Activated naive CD8-positive, alpha-beta T cell treated with anti-CD3 and anti-CD28 coated beads, Interleukin-2, amount 50 U/mL, for 24 hours (primary cell): ENCODE measurements at regions not wholly inside any gene's neighbourhood (a gene's known extent, or its start where the extent isn't known, plus 50 kb on each side); places are given as distances from the start of the nearest gene placed in this dataset.

Source experiments
- ATAC-seq: fragments of 150-1000 bp; cut with Tn5 transposase; one replicate; pipeline ENCODE4 v1.10.0; 2021
- DNase-seq: peaks from one replicate; pipeline ENCODE4 v3.0.0; 2021
- H3K27ac Mint-ChIP-seq: one replicate; pipeline ENCODE4 v1.8.0; 2021; ENCODE audit warnings: mild to moderate bottlenecking, mixed read lengths
- H3K27me3 Mint-ChIP-seq: one replicate; pipeline ENCODE4 v1.8.0; 2021; ENCODE audit warnings: mixed read lengths
- H3K36me3 Mint-ChIP-seq: one replicate; pipeline ENCODE4 v1.8.0; 2021; ENCODE audit warnings: low read depth, mixed read lengths
- H3K4me1 Mint-ChIP-seq: one replicate; pipeline ENCODE4 v1.8.0; 2021; ENCODE audit warnings: mixed read lengths
- H3K4me3 Mint-ChIP-seq: one replicate; pipeline ENCODE4 v1.8.0; 2021; ENCODE audit warnings: mild to moderate bottlenecking, moderate library complexity, mixed read lengths
- H3K9me3 Mint-ChIP-seq: one replicate; pipeline ENCODE4 v1.8.0; 2021; ENCODE audit warnings: mixed read lengths

- ATAC-seq (no peak), DNase-seq (no peak)
- Mint-ChIP-seq H3K9me3 (no peaks in the 10 kb centered on the region), H3K27ac (no peak overlapping the region), H3K4me3 (no peak overlapping the region), H3K27me3 (no peaks in the 10 kb centered on the region), H3K36me3 (no peaks in the 10 kb centered on the region), H3K4me1 (peaks cover 3% of the 10 kb centered on the region)
Observed at GRCh38 chr6:130314271-130314670, 51.5 kb upstream of the TMEM200A start.

DNA sequence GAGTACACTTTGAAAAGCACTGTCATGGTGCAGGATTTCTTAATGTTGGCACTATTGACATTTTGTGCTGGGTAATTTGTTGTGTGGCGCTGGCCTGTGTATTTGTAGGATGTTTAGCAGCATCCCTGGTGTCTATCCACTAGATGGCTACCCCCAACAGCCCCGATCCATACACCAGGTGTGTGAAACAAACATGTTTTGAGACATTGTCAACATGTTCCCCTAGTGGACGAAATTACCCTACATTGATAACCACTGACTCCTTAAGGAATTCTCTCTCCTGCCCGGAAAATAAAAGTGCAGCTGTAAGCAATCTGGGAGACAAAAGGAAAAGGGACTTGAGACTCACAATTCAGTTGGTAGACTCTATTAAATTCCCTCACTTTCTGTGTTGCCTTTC lies 52.6 kb upstream of the TMEM200A start:
- Mint-ChIP-seq H3K9me3 (no peaks in the 10 kb centered on the region), H3K4me3 (no peak overlapping the region), H3K4me1 (peaks cover 3% of the 10 kb centered on the region), H3K36me3 (no peaks in the 10 kb centered on the region), H3K27me3 (no peaks in the 10 kb centered on the region), H3K27ac (no peak overlapping the region)
- DNase-seq (no peak), ATAC-seq (no peak)

DNA sequence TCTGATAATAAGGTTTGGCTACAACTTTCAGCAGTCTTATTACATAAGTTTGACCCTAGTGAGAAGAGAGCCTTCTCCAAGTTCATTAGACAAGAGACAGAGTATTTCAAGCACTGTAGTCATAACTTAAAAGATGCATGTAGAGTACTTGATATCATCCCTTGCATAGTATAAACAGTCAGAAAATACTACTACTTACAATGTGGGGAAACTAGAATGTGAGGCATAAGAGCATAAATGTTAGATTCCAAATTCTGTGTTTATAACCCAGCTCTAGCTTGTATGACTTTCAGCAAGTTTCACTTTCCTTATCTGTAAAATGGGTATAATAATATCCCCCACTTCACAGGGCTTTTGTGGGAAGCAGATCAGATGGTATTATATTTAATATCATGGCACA lies 56.8 kb upstream of the TMEM200A start:
- DNase-seq = no peak
- Mint-ChIP-seq H3K9me3 (no peaks in the 10 kb centered on the region), H3K36me3 (no peaks in the 10 kb centered on the region), H3K4me1 (peaks cover 12% of the 10 kb centered on the region), H3K27me3 (no peaks in the 10 kb centered on the region), H3K27ac (no peak overlapping the region), H3K4me3 (no peak overlapping the region)
- no peak for ATAC-seq

- DNase-seq = no peak
- Mint-ChIP-seq H3K36me3 (no peaks in the 10 kb centered on the region), H3K4me3 (no peak overlapping the region), H3K27ac (no peak overlapping the region), H3K4me1 (peaks cover 9% of the 10 kb centered on the region), H3K9me3 (no peaks in the 10 kb centered on the region), H3K27me3 (no peaks in the 10 kb centered on the region)
- peak; percentile 33 for ATAC-seq
Observed at GRCh38 chr6:130307752-130308361, 58.0 kb upstream of the TMEM200A start.

DNA sequence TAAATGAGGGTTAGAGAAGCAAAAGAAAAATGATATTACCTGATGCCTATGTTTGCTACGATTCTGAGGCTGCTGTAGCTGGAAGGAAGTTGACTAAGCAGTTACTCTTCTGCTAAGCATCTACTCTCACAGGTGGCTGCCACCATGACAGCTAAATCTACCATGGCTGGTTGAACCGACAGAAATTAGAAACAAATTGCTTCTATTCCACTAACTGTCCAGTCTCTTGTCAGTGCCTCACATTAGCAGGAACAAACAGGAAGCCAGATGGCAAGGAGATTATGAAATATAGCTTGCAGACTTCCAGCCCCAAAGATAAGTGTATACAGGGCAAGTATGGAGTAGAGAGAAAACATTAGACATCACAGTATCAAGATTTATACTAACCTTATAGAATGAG lies 59.4 kb upstream of the TMEM200A start:
- H3K4me1 Mint-ChIP-seq = peaks cover 9% of the 10 kb centered on the region
- no peaks in the 10 kb centered on the region for H3K27me3 Mint-ChIP-seq
- ATAC-seq (no peak), DNase-seq (no peak)
- no peak overlapping the region for H3K4me3 Mint-ChIP-seq
- H3K9me3 Mint-ChIP-seq = peaks cover 4% of the 10 kb centered on the region
- H3K27ac Mint-ChIP-seq = no peak overlapping the region
- H3K36me3 Mint-ChIP-seq = no peaks in the 10 kb centered on the region

DNA sequence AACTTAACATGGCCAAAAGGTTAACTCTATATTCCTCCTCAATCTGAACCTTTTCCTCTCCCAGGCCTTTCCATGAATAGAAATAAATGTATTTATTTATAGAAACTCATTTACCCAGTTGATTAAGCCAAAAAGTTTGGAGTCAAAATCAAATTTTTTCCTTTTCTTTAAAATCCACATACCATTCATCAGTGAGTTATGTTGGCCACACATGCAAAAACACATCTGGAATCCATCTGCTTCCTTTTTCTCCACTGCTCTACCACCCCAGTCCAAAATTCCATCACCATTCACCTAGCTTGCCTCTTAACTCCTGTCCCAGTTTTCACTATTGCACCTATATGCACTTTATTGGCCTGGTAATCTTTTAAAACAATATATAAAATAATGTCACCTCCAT lies 62.4 kb upstream of the TMEM200A start:
- DNase-seq (no peak), ATAC-seq (no peak)
- no peaks in the 10 kb centered on the region for H3K27me3 Mint-ChIP-seq
- peaks cover 8% of the 10 kb centered on the region for H3K9me3 Mint-ChIP-seq
- H3K27ac Mint-ChIP-seq = no peak overlapping the region
- no peak overlapping the region for H3K4me3 Mint-ChIP-seq
- H3K36me3 Mint-ChIP-seq = no peaks in the 10 kb centered on the region
- peaks cover 9% of the 10 kb centered on the region for H3K4me1 Mint-ChIP-seq

DNA sequence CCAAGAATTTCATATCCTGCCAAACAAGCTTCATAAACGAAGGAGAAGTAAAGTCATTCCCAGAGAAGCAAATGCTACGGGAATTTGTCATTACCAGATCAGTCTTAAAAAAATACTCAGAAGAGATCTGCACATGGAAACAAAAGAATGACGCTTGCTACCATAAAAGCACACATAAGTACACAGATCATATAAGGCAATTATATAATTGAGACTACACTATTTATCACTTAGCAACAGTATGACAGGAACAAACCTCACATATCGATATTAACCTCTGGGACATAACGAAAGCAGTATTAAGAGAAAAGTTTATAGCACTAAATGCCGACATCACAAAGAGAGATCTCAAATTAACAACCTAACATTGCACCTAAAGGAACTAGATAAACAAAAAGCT lies 67.6 kb upstream of the TMEM200A start:
- H3K4me3 Mint-ChIP-seq = no peak overlapping the region
- H3K27ac Mint-ChIP-seq = no peak overlapping the region
- no peaks in the 10 kb centered on the region for H3K4me1 Mint-ChIP-seq
- no peaks in the 10 kb centered on the region for H3K36me3 Mint-ChIP-seq
- DNase-seq (no peak), ATAC-seq (no peak)
- peaks cover 8% of the 10 kb centered on the region for H3K9me3 Mint-ChIP-seq
- H3K27me3 Mint-ChIP-seq = no peaks in the 10 kb centered on the region

- ATAC-seq (no peak), DNase-seq (no peak)
- H3K9me3 Mint-ChIP-seq = peaks cover 5% of the 10 kb centered on the region
- no peak overlapping the region for H3K27ac Mint-ChIP-seq
- no peaks in the 10 kb centered on the region for H3K27me3 Mint-ChIP-seq
- no peaks in the 10 kb centered on the region for H3K4me1 Mint-ChIP-seq
- H3K4me3 Mint-ChIP-seq = no peak overlapping the region
- no peaks in the 10 kb centered on the region for H3K36me3 Mint-ChIP-seq
Observed at GRCh38 chr6:130296854-130297253, 69.0 kb upstream of the TMEM200A start.

GRCh38 chr6:130293800-130294199 lies 71.0 kb upstream of the SAMD3 start:
- H3K36me3 Mint-ChIP-seq = no peaks in the 10 kb centered on the region
- no peak overlapping the region for H3K27ac Mint-ChIP-seq
- no peaks in the 10 kb centered on the region for H3K4me1 Mint-ChIP-seq
- no peak for DNase-seq
- no peaks in the 10 kb centered on the region for H3K27me3 Mint-ChIP-seq
- peak; percentile 52 for ATAC-seq
- H3K4me3 Mint-ChIP-seq = no peak overlapping the region
- no peaks in the 10 kb centered on the region for H3K9me3 Mint-ChIP-seq

- ATAC-seq (no peak), DNase-seq (no peak)
- Mint-ChIP-seq H3K27ac (no peak overlapping the region), H3K4me1 (no peaks in the 10 kb centered on the region), H3K36me3 (no peaks in the 10 kb centered on the region), H3K27me3 (no peaks in the 10 kb centered on the region), H3K4me3 (no peak overlapping the region), H3K9me3 (no peaks in the 10 kb centered on the region)
Observed at GRCh38 chr6:130288065-130288464, 65.3 kb upstream of the SAMD3 start.

DNA sequence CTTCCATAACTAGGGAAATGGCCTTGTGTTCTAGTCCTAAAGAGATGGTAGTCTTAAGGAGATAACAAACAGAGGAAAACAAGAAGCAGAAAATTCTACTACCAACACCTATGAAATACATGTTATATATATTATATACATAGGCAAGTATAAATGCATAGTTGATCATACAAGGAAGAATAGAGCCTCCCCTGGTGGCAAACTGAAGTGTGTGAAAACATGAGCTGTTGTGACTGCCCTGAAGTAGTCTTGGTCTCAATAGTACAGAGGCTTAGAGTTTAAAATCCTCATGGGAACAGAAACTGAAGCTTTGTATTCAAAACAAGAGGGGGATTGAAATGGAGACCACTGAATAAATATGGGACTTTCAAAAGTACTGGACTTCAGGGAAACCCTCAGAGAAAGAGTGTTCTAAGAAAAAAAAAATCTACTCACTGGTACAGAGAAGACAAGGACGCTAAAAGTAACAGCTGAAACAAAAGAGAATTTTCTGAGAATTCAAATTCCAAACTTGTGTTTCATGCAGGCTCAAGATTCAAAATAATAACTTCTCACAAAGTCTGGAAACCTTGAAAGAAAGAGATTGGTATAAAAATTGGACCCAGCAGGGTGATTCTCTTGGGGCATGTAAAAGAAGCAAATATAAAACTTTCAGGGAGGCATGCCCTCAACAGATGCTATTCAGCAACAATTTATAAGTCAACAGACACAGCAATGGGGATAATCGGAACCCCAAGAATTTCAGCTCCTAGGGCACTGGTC lies 59.7 kb upstream of the SAMD3 start:
- peak; percentile 69 for ATAC-seq
- peaks cover 8% of the 10 kb centered on the region for H3K9me3 Mint-ChIP-seq
- H3K4me1 Mint-ChIP-seq = no peaks in the 10 kb centered on the region
- no peak overlapping the region for H3K27ac Mint-ChIP-seq
- no peaks in the 10 kb centered on the region for H3K27me3 Mint-ChIP-seq
- no peak for DNase-seq
- H3K4me3 Mint-ChIP-seq = no peak overlapping the region
- H3K36me3 Mint-ChIP-seq = no peaks in the 10 kb centered on the region

- no peak for DNase-seq
- Mint-ChIP-seq H3K36me3 (peaks cover 6% of the 10 kb centered on the region), H3K4me1 (no peaks in the 10 kb centered on the region), H3K27ac (no peak overlapping the region), H3K27me3 (no peaks in the 10 kb centered on the region), H3K9me3 (peaks cover 44% of the 10 kb centered on the region), H3K4me3 (no peak overlapping the region)
- no peak for ATAC-seq
Observed at GRCh38 chr6:130276507-130276906, 53.8 kb upstream of the SAMD3 start.

- DNase-seq (no peak), ATAC-seq (no peak)
- Mint-ChIP-seq H3K36me3 (peaks cover 7% of the 10 kb centered on the region), H3K4me3 (no peak overlapping the region), H3K27ac (no peak overlapping the region), H3K9me3 (peaks cover 50% of the 10 kb centered on the region), H3K27me3 (no peaks in the 10 kb centered on the region), H3K4me1 (no peaks in the 10 kb centered on the region)
Observed at GRCh38 chr6:130274007-130274406, 51.3 kb upstream of the SAMD3 start.
